Thoracic aorta (tissue), 2 donors: ENCODE measurements at regions not wholly inside any gene's neighbourhood (a gene's known extent, or its start where the extent isn't known, plus 50 kb on each side); places are given as distances from the start of the nearest gene placed in this dataset.

Source experiments
- ATAC-seq: fragments of 150-250 bp; one replicate; pipeline ENCODE4 v1.8.0; 2017; ENCODE audit warnings: low read depth; ENCODE audit not compliant: insufficient number of reproducible peaks, low FRiP score
- DNase-seq: peaks from one replicate; pipeline ENCODE4 v3.0.0-alpha.2; 2020; ENCODE audit warnings: low spot score
- H3K27ac ChIP-seq, 2 donors: fragments of 200-600 bp; sonication (generic); 1 replicate in 1 of 2; 2 replicates in 1 of 2; pipeline ENCODE4 v1.5.1; 2016; ENCODE audit warnings: mild to moderate bottlenecking in 2 of 2, moderate library complexity in 2 of 2
- H3K27me3 ChIP-seq: fragments of 200-600 bp; sonication (generic); replicated peaks from 2 replicates; pipeline ENCODE4 v1.6.0; 2016; ENCODE audit warnings: mild to moderate bottlenecking; ENCODE audit not compliant: insufficient read depth
- H3K36me3 ChIP-seq: fragments of 200-600 bp; sonication (generic); one replicate; pipeline ENCODE4 v1.5.1; 2016
- H3K4me1 ChIP-seq, 2 donors: fragments of 200-600 bp; sonication (generic); 1 replicate in 1 of 2; 2 replicates in 1 of 2; pipeline versions ENCODE4 v1.5.1 to v1.6.0; 2016; ENCODE audit warnings: low read depth in 2 of 2, mild to moderate bottlenecking in 1 of 2; ENCODE audit not compliant: control insufficient read depth in 1 of 2
- H3K4me3 ChIP-seq: fragments of 200-600 bp; sonication (generic); 2 replicates; pipeline ENCODE4 v1.5.1; 2016; ENCODE audit warnings: mild to moderate bottlenecking
- H3K9me3 ChIP-seq: fragments of 200-600 bp; sonication (generic); 2 replicates; pipeline ENCODE4 v1.5.1; 2016
- CTCF ChIP-seq: fragments of 200-600 bp; sonication (generic); IDR thresholded peaks from one replicate; pipeline ENCODE4 v1.5.1; 2019; ENCODE audit warnings: antibody characterized with exemption

DNA sequence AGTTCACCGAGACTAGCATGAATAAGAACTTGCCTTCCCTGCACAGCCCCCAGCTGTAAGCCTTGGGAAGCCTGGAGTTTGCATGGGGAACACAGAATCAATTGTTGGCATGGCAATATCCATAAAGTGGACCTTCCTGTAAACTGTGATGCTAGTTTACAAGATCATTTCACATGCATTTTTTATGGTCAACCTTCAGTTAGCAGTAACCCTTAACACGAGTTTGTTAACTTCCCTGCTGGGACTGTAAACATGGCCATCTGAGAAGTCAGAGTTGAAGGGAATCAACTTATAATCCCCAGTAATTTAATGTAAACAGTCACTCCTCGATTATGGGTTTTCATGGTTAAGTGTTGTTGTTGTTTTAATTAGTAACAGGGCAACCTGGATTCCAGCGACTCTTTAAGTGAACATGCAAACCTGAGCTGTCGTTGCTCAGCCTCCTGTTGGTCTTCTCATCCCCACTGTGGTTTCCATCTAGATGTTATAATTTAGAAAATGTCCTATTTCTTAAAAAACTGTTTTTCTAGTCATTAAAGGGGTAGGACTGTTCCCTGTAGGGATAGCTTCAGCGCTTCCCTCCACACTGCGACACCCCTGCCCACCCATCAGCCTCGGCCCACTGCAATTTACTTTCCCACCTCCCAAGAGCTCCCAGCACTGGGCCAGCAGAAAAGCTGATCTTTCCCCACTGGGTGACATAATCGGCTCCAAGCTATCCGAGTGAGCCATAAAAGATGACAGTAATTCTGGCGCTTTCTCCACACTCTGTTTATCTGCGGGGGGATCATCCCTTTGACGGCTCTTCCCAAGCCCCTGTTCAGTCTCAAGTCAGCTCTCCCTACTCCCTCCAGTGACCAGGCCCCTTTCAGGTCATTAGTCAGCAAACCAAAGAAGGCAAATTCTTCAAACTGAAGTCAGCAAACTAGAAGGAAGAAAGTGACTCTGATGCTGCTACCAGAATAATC, 107.6 kb upstream of the IPO9 start:
- TF ChIP-seq CTCF, result no peak
- DNase-seq, result no peak

GRCh38 chr1:201724039-201724765, 104.8 kb upstream of the IPO9 start:
- no peak for ATAC-seq
- no peak for TF ChIP-seq CTCF
- no peak for DNase-seq
- Histone ChIP-seq H3K36me3 (no peaks in the 10 kb centered on the region), H3K27me3 (no peaks in the 10 kb centered on the region), H3K9me3 (no peaks in the 10 kb centered on the region), H3K27ac (peak overlapping the region; percentile 73 to 83), H3K4me3 (peak overlapping the region; percentile 12), H3K4me1 (peaks cover 48 to 94% of the 10 kb centered on the region in 2 donors)

More for the DNA sequence above, 107.6 kb upstream of the IPO9 start:
- peaks cover 5% of the 10 kb centered on the region for H3K36me3 ChIP-seq
- peaks cover 45 to 82% of the 10 kb centered on the region in 2 donors for H3K4me1 ChIP-seq
- H3K4me3 ChIP-seq, result no peak overlapping the region
- no peaks in the 10 kb centered on the region for H3K27me3 ChIP-seq
- no peak for ATAC-seq
- H3K9me3 ChIP-seq, result no peaks in the 10 kb centered on the region
- peak overlapping the region; percentile 66 to 73 for H3K27ac ChIP-seq

DNA sequence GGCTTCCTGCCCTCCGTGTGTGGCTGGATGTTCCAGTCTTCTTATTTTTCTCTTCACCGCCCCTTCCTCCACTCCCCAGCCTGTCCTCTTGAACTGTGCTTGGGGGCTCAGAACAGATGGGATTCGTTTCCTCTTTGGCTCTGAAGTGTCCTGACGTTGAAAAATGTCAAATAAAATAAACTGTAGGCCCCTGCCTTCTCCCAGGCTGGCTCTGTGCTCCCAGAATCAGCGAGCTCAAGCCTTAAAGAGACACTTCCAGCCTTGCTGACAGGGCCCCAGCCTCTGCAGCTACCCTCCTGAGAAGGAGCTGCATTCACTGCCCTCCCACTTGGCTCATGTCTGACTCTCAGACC, 104.2 kb upstream of the IPO9 start:
- Histone ChIP-seq H3K4me3 (no peak overlapping the region), H3K27ac (peak overlapping the region; percentile 73 to 83), H3K36me3 (no peaks in the 10 kb centered on the region), H3K9me3 (no peaks in the 10 kb centered on the region), H3K4me1 (peaks cover 44 to 92% of the 10 kb centered on the region in 2 donors), H3K27me3 (no peaks in the 10 kb centered on the region)
- TF ChIP-seq CTCF, result no peak
- ATAC-seq (no peak), DNase-seq (no peak)

DNA sequence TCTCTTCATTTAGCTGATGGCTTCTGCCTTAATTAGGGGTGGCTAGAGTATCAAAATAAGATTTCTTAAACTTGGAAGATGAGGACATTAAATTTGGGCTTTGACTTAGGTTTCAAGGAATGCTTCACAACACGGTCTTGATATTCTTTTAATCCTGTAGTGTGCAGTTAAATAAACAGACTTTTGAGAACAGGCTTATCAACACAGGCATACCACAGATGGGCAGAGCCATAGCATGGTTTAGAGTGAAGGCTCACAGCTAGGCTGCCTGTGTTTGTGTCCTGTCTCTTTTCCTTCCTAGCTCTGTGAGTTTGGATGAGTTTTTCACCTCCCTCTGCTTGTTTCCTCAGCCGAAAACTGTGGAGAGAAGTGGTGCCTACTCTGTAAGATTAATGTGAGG, 102.3 kb upstream of the IPO9 start:
- no peak for TF ChIP-seq CTCF
- H3K27ac ChIP-seq, result peak overlapping the region; percentile 18 to 67
- H3K36me3 ChIP-seq, result no peaks in the 10 kb centered on the region
- peaks cover 35 to 90% of the 10 kb centered on the region in 2 donors for H3K4me1 ChIP-seq
- DNase-seq (no peak), ATAC-seq (no peak)
- H3K27me3 ChIP-seq, result no peaks in the 10 kb centered on the region
- H3K4me3 ChIP-seq, result no peak overlapping the region
- H3K9me3 ChIP-seq, result no peaks in the 10 kb centered on the region

GRCh38 chr1:201728731-201729130, 100.2 kb upstream of the IPO9 start:
- ATAC-seq, result no peak
- H3K4me3 ChIP-seq, result no peak overlapping the region
- H3K36me3 ChIP-seq, result no peaks in the 10 kb centered on the region
- H3K9me3 ChIP-seq, result no peaks in the 10 kb centered on the region
- peaks cover 28 to 80% of the 10 kb centered on the region in 2 donors for H3K4me1 ChIP-seq
- H3K27ac ChIP-seq, result no peak overlapping the region
- DNase-seq, result no peak
- no peaks in the 10 kb centered on the region for H3K27me3 ChIP-seq
- no peak for TF ChIP-seq CTCF
